CD14-positive monocyte (primary cell): ENCODE measurements at regions not wholly inside any gene's neighbourhood (a gene's known extent, or its start where the extent isn't known, plus 50 kb on each side); places are given as distances from the start of the nearest gene placed in this dataset.

Experiments used
- DNase-seq, 3 donors: peaks; one replicate each; pipeline ENCODE4 v3.0.0-alpha.2; 2011 to 2022
- H2AFZ ChIP-seq: 2 replicates; pipeline ENCODE4 v1.6.0; 2012; ENCODE audit warnings: mild to moderate bottlenecking, low read depth, low read length, inconsistent platforms; ENCODE audit not compliant: insufficient read depth, poor library complexity, severe bottlenecking
- H3K27ac ChIP-seq, 2 donors: 1 replicate in 1 of 2; 2 replicates in 1 of 2; pipeline ENCODE4 v1.5.1; 2012 to 2013; ENCODE audit warnings: low read length in 2 of 2, control low read depth in 1 of 2, inconsistent platforms in 1 of 2, low read depth in 1 of 2, mild to moderate bottlenecking in 1 of 2
- H3K27me3 ChIP-seq, 2 donors: one replicate each; pipeline versions ENCODE4 v1.6.0 to v1.6.1; 2011 to 2013; ENCODE audit warnings: low read length in 2 of 2; ENCODE audit not compliant: control insufficient read depth in 2 of 2, insufficient read depth in 2 of 2
- H3K36me3 ChIP-seq, 2 donors: replicated peaks in 1 of 2; 1 replicate in 1 of 2; 2 replicates in 1 of 2; pipeline versions ENCODE4 v1.5.1 to v1.6.1; 2012 to 2013; ENCODE audit warnings: low read length in 2 of 2, control low read depth in 1 of 2, inconsistent platforms in 1 of 2, mild to moderate bottlenecking in 1 of 2; ENCODE audit not compliant: insufficient read depth in 2 of 2, control insufficient read depth in 1 of 2
- H3K4me1 ChIP-seq, 2 donors: 1 replicate in 1 of 2; 2 replicates in 1 of 2; pipeline versions ENCODE4 v1.5.1 to v1.6.1; 2012 to 2013; ENCODE audit warnings: low read length in 2 of 2, control low read depth in 1 of 2, inconsistent platforms in 1 of 2, mild to moderate bottlenecking in 1 of 2, moderate library complexity in 1 of 2; ENCODE audit not compliant: insufficient read depth in 2 of 2, control insufficient read depth in 1 of 2
- H3K4me2 ChIP-seq: replicated peaks from 2 replicates; pipeline ENCODE3; 2012; ENCODE audit warnings: low read length, moderate library complexity, mild to moderate bottlenecking; ENCODE audit not compliant: poor library complexity, severe bottlenecking; ENCODE audit errors: extremely low read depth
- H3K4me3 ChIP-seq, 3 experiments: fragments of 200-600 bp in 1 of 3; sonication (generic) in 1 of 3; replicated peaks in 1 of 3; 1 replicate in 2 of 3; 2 replicates in 1 of 3; pipeline ENCODE4 v1.5.1; 2011 to 2013; ENCODE audit warnings: low read length in 3 of 3, mild to moderate bottlenecking in 3 of 3, control low read depth in 2 of 3, low read depth in 2 of 3, inconsistent platforms in 1 of 3, moderate library complexity in 1 of 3
- H3K79me2 ChIP-seq: 2 replicates; pipeline ENCODE4 v1.6.0; 2012; ENCODE audit warnings: mild to moderate bottlenecking, control low read depth, inconsistent platforms, low read length, moderate library complexity; ENCODE audit not compliant: insufficient read depth
- H3K9ac ChIP-seq: 2 replicates; pipeline ENCODE4 v1.6.0; 2017; ENCODE audit warnings: low read length, mild to moderate bottlenecking; ENCODE audit not compliant: insufficient read depth, poor library complexity, severe bottlenecking
- H3K9me3 ChIP-seq, 2 donors: replicated peaks in 1 of 2; 1 replicate in 1 of 2; 2 replicates in 1 of 2; pipeline versions ENCODE4 v1.5.1 to v1.6.1; 2012 to 2013; ENCODE audit warnings: low read length in 2 of 2, control low read depth in 1 of 2; ENCODE audit not compliant: control insufficient read depth in 1 of 2, insufficient read depth in 1 of 2
- H4K20me1 ChIP-seq: 2 replicates; pipeline ENCODE4 v1.6.0; 2012; ENCODE audit warnings: mild to moderate bottlenecking, low read length, control low read depth, moderate library complexity; ENCODE audit not compliant: insufficient read depth
- H3K27ac Mint-ChIP-seq, 7 donors: one replicate each; pipeline ENCODE4 v1.8.0; 2020; ENCODE audit warnings: mild to moderate bottlenecking in 7 of 7, mixed read lengths in 7 of 7, moderate library complexity in 6 of 7, inconsistent platforms in 2 of 7
- H3K27me3 Mint-ChIP-seq, 3 donors: one replicate each; pipeline ENCODE4 v1.8.0; 2021 to 2022; ENCODE audit warnings: low read depth in 3 of 3, mild to moderate bottlenecking in 3 of 3, mixed read lengths in 3 of 3, moderate library complexity in 3 of 3, inconsistent platforms in 1 of 3
- H3K36me3 Mint-ChIP-seq, 2 donors: one replicate each; pipeline ENCODE4 v1.8.0; 2020; ENCODE audit warnings: mixed read lengths in 2 of 2, inconsistent platforms in 1 of 2, mild to moderate bottlenecking in 1 of 2
- H3K4me1 Mint-ChIP-seq: one replicate; pipeline ENCODE4 v1.8.0; 2020; ENCODE audit warnings: mild to moderate bottlenecking, mixed read lengths
- H3K4me3 Mint-ChIP-seq, 2 donors: one replicate each; pipeline ENCODE4 v1.8.0; 2020; ENCODE audit warnings: mild to moderate bottlenecking in 2 of 2, mixed read lengths in 2 of 2, moderate library complexity in 1 of 2
- H3K9me3 Mint-ChIP-seq, 7 donors: one replicate each; pipeline ENCODE4 v1.8.0; 2020 to 2022; ENCODE audit warnings: mixed read lengths in 7 of 7, mild to moderate bottlenecking in 6 of 7, moderate library complexity in 6 of 7, inconsistent platforms in 2 of 7
- CTCF ChIP-seq: fragments of 200-600 bp; IDR thresholded peaks from one replicate; pipeline ENCODE4 v1.8.0; 2022; ENCODE audit warnings: antibody characterized with exemption, mild to moderate bottlenecking
- WGBS: methylation state at CpG from one replicate; pipeline ENCODE4 v1.1.5; 2013; ENCODE audit warnings: missing lambda C conversion rate; ENCODE audit not compliant: insufficient coverage; 5-methylcytosine and 5-hydroxymethylcytosine counted together
- intact Hi-C, 2 donors: fragments of 100-400 bp; cut with micrococcal nuclease; formaldehyde crosslinking; loops; one replicate each; pipeline versions ENCODE4 v1.15.0 to v1.15.1; 2023

GRCh38 chr9:11003836-11004235, 391.0 kb upstream of the PTPRD start:
- H2AFZ ChIP-seq, result no peak overlapping the region
- no peak overlapping the region for H3K4me3 Mint-ChIP-seq
- no peaks in the 10 kb centered on the region for H3K4me1 ChIP-seq
- peaks cover 0 to 3% (median 0%) of the 10 kb centered on the region in 7 donors for H3K9me3 Mint-ChIP-seq
- no peaks in the 10 kb centered on the region for H3K4me1 Mint-ChIP-seq
- intact Hi-C loops, result no loop called here
- H3K27ac ChIP-seq, result no peak overlapping the region
- H3K36me3 Mint-ChIP-seq, result no peaks in the 10 kb centered on the region
- no peak overlapping the region for H3K4me2 ChIP-seq
- H3K27me3 ChIP-seq, result no peaks in the 10 kb centered on the region
- no peak for DNase-seq
- no peak overlapping the region for H3K9ac ChIP-seq
- peaks cover 0 to 1% (median 0%) of the 10 kb centered on the region in 3 donors for H3K27me3 Mint-ChIP-seq
- H3K36me3 ChIP-seq, result no peaks in the 10 kb centered on the region
- no peak overlapping the region for H3K27ac Mint-ChIP-seq
- 84% methylated on average over 2 of the region's 4 CpGs for WGBS
- no peaks in the 10 kb centered on the region for H3K79me2 ChIP-seq
- no peaks in the 10 kb centered on the region for H3K9me3 ChIP-seq
- H3K4me3 ChIP-seq, result no peak overlapping the region
- no peaks in the 10 kb centered on the region for H4K20me1 ChIP-seq
- no peak for TF ChIP-seq CTCF

- no peak for DNase-seq
- H3K4me1 ChIP-seq, result no peaks in the 10 kb centered on the region
- no peak overlapping the region for H3K4me3 ChIP-seq
- Mint-ChIP-seq H3K4me1 (no peaks in the 10 kb centered on the region), H3K36me3 (no peaks in the 10 kb centered on the region), H3K4me3 (no peak overlapping the region), H3K27me3 (peaks cover 0 to 2% (median 0%) of the 10 kb centered on the region in 3 donors), H3K9me3 (peaks cover 6 to 26% (median 15%) of the 10 kb centered on the region in 7 donors), H3K27ac (no peak overlapping the region)
- no peak for TF ChIP-seq CTCF
- H3K79me2 ChIP-seq, result no peaks in the 10 kb centered on the region
- WGBS, result 94% methylated on average over 6 of the region's 7 CpGs
- no peaks in the 10 kb centered on the region for H3K27me3 ChIP-seq
- H3K4me2 ChIP-seq, result no peak overlapping the region
- no peak overlapping the region for H3K27ac ChIP-seq
- H3K9ac ChIP-seq, result no peak overlapping the region
- H2AFZ ChIP-seq, result no peak overlapping the region
- H3K36me3 ChIP-seq, result no peaks in the 10 kb centered on the region
- intact Hi-C loops, result no loop called here
- H4K20me1 ChIP-seq, result no peaks in the 10 kb centered on the region
- peaks cover 22 to 29% of the 10 kb centered on the region in 2 donors for H3K9me3 ChIP-seq
These were observed 398.9 kb upstream of the PTPRD start for GRCh38 chr9:11011696-11012095.
